HG03469 (cell line): ENCODE measurements at regions not wholly inside any gene's neighbourhood (a gene's known extent, or its start where the extent isn't known, plus 50 kb on each side); places are given as distances from the start of the nearest gene placed in this dataset.
"Not testable (repeated sequence)": the region's sequence is repeated elsewhere in the genome, so short reads cannot be mapped to it uniquely, and the experiment has no call there.

Experiments
- ATAC-seq: cut with Tn5 transposase; IDR thresholded peaks from one replicate; pipeline ENCODE4 v1.9.1; 2021; ENCODE audit warnings: mild to moderate bottlenecking, moderate library complexity, moderate number of reproducible peaks; ENCODE audit not compliant: unreplicated experiment

- ATAC-seq, result no peak
Measured at GRCh38 chr11:29629286-29629685, 387.5 kb downstream of the KCNA4 start.

GRCh38 chr11:29628609-29629008 is 388.2 kb downstream of the KCNA4 start:
- ATAC-seq, result no peak

GRCh38 chr11:29627541-29627940 is 389.3 kb downstream of the KCNA4 start:
- ATAC-seq, result no peak

GRCh38 chr11:29623144-29623722 is 393.6 kb downstream of the KCNA4 start:
- no peak for ATAC-seq

GRCh38 chr11:29616611-29617010 is 400.2 kb downstream of the KCNA4 start:
- no peak for ATAC-seq

- no peak for ATAC-seq
Measured at GRCh38 chr11:29612423-29612822, 404.4 kb downstream of the KCNA4 start.

- no peak for ATAC-seq
Measured at GRCh38 chr11:29606330-29607031, 410.3 kb downstream of the KCNA4 start.

GRCh38 chr11:29600151-29600575 is 416.7 kb downstream of the KCNA4 start:
- ATAC-seq, result not testable (repeated sequence)

- ATAC-seq, result no peak
Measured at GRCh38 chr11:29584342-29584741, 432.5 kb downstream of the KCNA4 start.

- ATAC-seq, result no peak
Measured at GRCh38 chr11:29578806-29579205, 438.0 kb downstream of the KCNA4 start.

- ATAC-seq, result no peak
Measured at GRCh38 chr11:29564486-29564885, 452.3 kb downstream of the KCNA4 start.

- ATAC-seq, result no peak
Measured at GRCh38 chr11:29562183-29562582, 454.6 kb downstream of the KCNA4 start.

- no peak for ATAC-seq
Measured at GRCh38 chr11:29553990-29554389, 462.8 kb downstream of the KCNA4 start.

- ATAC-seq, result no peak
Measured at GRCh38 chr11:29538339-29539036, 478.3 kb downstream of the KCNA4 start.

- ATAC-seq, result no peak
Measured at GRCh38 chr11:29534836-29535235, 482.0 kb downstream of the KCNA4 start.

- no peak for ATAC-seq
Measured at GRCh38 chr11:29530961-29531360, 485.9 kb downstream of the KCNA4 start.

- no peak for ATAC-seq
Measured at GRCh38 chr11:29527391-29527936, 489.4 kb downstream of the KCNA4 start.

GRCh38 chr11:29518389-29519174 is 498.2 kb downstream of the KCNA4 start:
- peak; percentile 44 for ATAC-seq

GRCh38 chr11:29511394-29511793 is 505.4 kb downstream of the KCNA4 start:
- no peak for ATAC-seq

- no peak for ATAC-seq
Measured at GRCh38 chr11:29507376-29507775, 509.5 kb downstream of the KCNA4 start.

- ATAC-seq, result no peak
Measured at GRCh38 chr11:29495676-29496075, 521.2 kb downstream of the KCNA4 start.
